RWPE2 (cell line): ENCODE measurements at regions not wholly inside any gene's neighbourhood (a gene's known extent, or its start where the extent isn't known, plus 50 kb on each side); places are given as distances from the start of the nearest gene placed in this dataset.

Source experiments
- ATAC-seq: fragments of 200-7000 bp; cut with Tn5 transposase; 3 replicates; pipeline ENCODE4 v1.9.1; 2021; ENCODE audit warnings: low read depth
- DNase-seq: peaks from one replicate; pipeline ENCODE4 v3.0.0-alpha.2; 2020; ENCODE audit warnings: low spot score
- H3K27ac ChIP-seq: fragments of 450-650 bp; 2 replicates; pipeline ENCODE4 v1.5.1; 2017; ENCODE audit warnings: mild to moderate bottlenecking; ENCODE audit not compliant: poor library complexity, severe bottlenecking
- H3K27me3 ChIP-seq: fragments of 250-450 bp; sonication (Bioruptor Pico); 2 replicates; pipeline ENCODE4 v1.5.1; 2021; ENCODE audit warnings: mild to moderate bottlenecking, moderate library complexity; ENCODE audit not compliant: insufficient read depth, poor library complexity, severe bottlenecking
- H3K36me3 ChIP-seq: fragments of 250-450 bp; sonication (Bioruptor Pico); 2 replicates; pipeline ENCODE4 v1.5.1; 2020; ENCODE audit warnings: low read depth, mild to moderate bottlenecking, moderate library complexity
- H3K4me1 ChIP-seq: fragments of 250-450 bp; sonication (Bioruptor Pico); 2 replicates; pipeline ENCODE4 v1.5.1; 2021; ENCODE audit warnings: mild to moderate bottlenecking, moderate library complexity; ENCODE audit not compliant: insufficient read depth, poor library complexity, severe bottlenecking
- H3K4me3 ChIP-seq: fragments of 250-450 bp; sonication (Bioruptor Pico); 2 replicates; pipeline ENCODE4 v1.5.1; 2021; ENCODE audit warnings: mild to moderate bottlenecking, moderate library complexity; ENCODE audit not compliant: severe bottlenecking
- H3K9me3 ChIP-seq: fragments of 250-450 bp; sonication (Bioruptor Pico); 2 replicates; pipeline ENCODE4 v1.5.1; 2021; ENCODE audit warnings: mild to moderate bottlenecking, moderate library complexity; ENCODE audit not compliant: severe bottlenecking
- CTCF ChIP-seq: fragments of 450-650 bp; IDR thresholded peaks from one replicate; pipeline ENCODE4 v1.5.1; 2017; ENCODE audit warnings: mild to moderate bottlenecking, moderate library complexity; ENCODE audit not compliant: poor library complexity, severe bottlenecking

GRCh38 chr10:29886299-29886698, 173.1 kb downstream of the JCAD start:
- H3K27ac ChIP-seq, result no peak overlapping the region
- TF ChIP-seq CTCF, result no peak
- no peaks in the 10 kb centered on the region for H3K36me3 ChIP-seq
- H3K27me3 ChIP-seq, result no peaks in the 10 kb centered on the region
- no peak for ATAC-seq
- no peak for DNase-seq
- H3K9me3 ChIP-seq, result no peaks in the 10 kb centered on the region
- H3K4me1 ChIP-seq, result no peaks in the 10 kb centered on the region
- no peak overlapping the region for H3K4me3 ChIP-seq

- no peak for ATAC-seq
- no peaks in the 10 kb centered on the region for H3K9me3 ChIP-seq
Observed at GRCh38 chr10:29883231-29883630, 176.2 kb downstream of the JCAD start.

GRCh38 chr10:29882766-29883165, 176.6 kb downstream of the JCAD start:
- H3K4me3 ChIP-seq, result no peak overlapping the region
- ATAC-seq, result no peak
- H3K9me3 ChIP-seq, result no peaks in the 10 kb centered on the region
- H3K27ac ChIP-seq, result no peak overlapping the region
- no peak for DNase-seq
- H3K4me1 ChIP-seq, result no peaks in the 10 kb centered on the region
- no peak for TF ChIP-seq CTCF
- no peaks in the 10 kb centered on the region for H3K27me3 ChIP-seq
- no peaks in the 10 kb centered on the region for H3K36me3 ChIP-seq

More at GRCh38 chr10:29883231-29883630, 176.2 kb downstream of the JCAD start:
- H3K36me3 ChIP-seq, result no peaks in the 10 kb centered on the region
- no peaks in the 10 kb centered on the region for H3K4me1 ChIP-seq
- no peak overlapping the region for H3K4me3 ChIP-seq
- no peak for DNase-seq
- no peak overlapping the region for H3K27ac ChIP-seq
- no peak for TF ChIP-seq CTCF
- no peaks in the 10 kb centered on the region for H3K27me3 ChIP-seq

GRCh38 chr10:29881811-29882210, 177.6 kb downstream of the JCAD start:
- Histone ChIP-seq H3K27ac (no peak overlapping the region), H3K36me3 (no peaks in the 10 kb centered on the region), H3K4me1 (no peaks in the 10 kb centered on the region), H3K9me3 (no peaks in the 10 kb centered on the region), H3K27me3 (no peaks in the 10 kb centered on the region), H3K4me3 (no peak overlapping the region)
- ATAC-seq (no peak), DNase-seq (no peak)
- no peak for TF ChIP-seq CTCF

- no peaks in the 10 kb centered on the region for H3K27me3 ChIP-seq
- H3K9me3 ChIP-seq, result no peaks in the 10 kb centered on the region
- no peak overlapping the region for H3K4me3 ChIP-seq
- no peaks in the 10 kb centered on the region for H3K36me3 ChIP-seq
- no peaks in the 10 kb centered on the region for H3K4me1 ChIP-seq
- ATAC-seq, result no peak
- H3K27ac ChIP-seq, result no peak overlapping the region
- no peak for TF ChIP-seq CTCF
- no peak for DNase-seq
Observed at GRCh38 chr10:29881336-29881771, 178.0 kb downstream of the JCAD start.
